DND-41 (cell line): ENCODE measurements at regions not wholly inside any gene's neighbourhood (a gene's known extent, or its start where the extent isn't known, plus 50 kb on each side); places are given as distances from the start of the nearest gene placed in this dataset.

Source experiments
- ATAC-seq: fragments of 200-7000 bp; cut with Tn5 transposase; 3 replicates; pipeline ENCODE4 v1.9.1; 2021; ENCODE audit warnings: low read depth; ENCODE audit not compliant: insufficient read depth
- DNase-seq: peaks from one replicate; pipeline ENCODE4 v3.0.0-alpha.2; 2020
- H2AFZ ChIP-seq: 2 replicates; pipeline ENCODE4 v1.6.0; 2012; ENCODE audit warnings: low read depth, low read length
- H3K27ac ChIP-seq: 2 replicates; pipeline ENCODE4 v1.5.1; 2012; ENCODE audit warnings: low read length, inconsistent platforms
- H3K27me3 ChIP-seq: fragments of 200-600 bp; sonication (generic); 2 replicates; pipeline ENCODE4 v1.6.0; 2012; ENCODE audit warnings: low read length, mild to moderate bottlenecking, inconsistent platforms; ENCODE audit not compliant: insufficient read depth, poor library complexity
- H3K36me3 ChIP-seq: 2 replicates; pipeline ENCODE4 v1.5.1; 2012; ENCODE audit warnings: low read length, inconsistent platforms; ENCODE audit not compliant: insufficient read depth
- H3K4me1 ChIP-seq: 2 replicates; pipeline ENCODE4 v1.5.1; 2012; ENCODE audit warnings: mild to moderate bottlenecking, low read length; ENCODE audit not compliant: insufficient read depth
- H3K4me2 ChIP-seq: 2 replicates; pipeline ENCODE4 v1.6.0; 2012; ENCODE audit warnings: mild to moderate bottlenecking, moderate library complexity, low read length, inconsistent platforms; ENCODE audit not compliant: insufficient read depth
- H3K4me3 ChIP-seq, 2 experiments: fragments of 200-600 bp in 1 of 2; shearing (Covaris generic) in 1 of 2; 2 replicates each; pipeline ENCODE4 v1.5.1; 2012 to 2016; ENCODE audit warnings: inconsistent platforms in 2 of 2, low read length in 2 of 2, mild to moderate bottlenecking in 2 of 2, low read depth in 1 of 2, moderate library complexity in 1 of 2
- H3K79me2 ChIP-seq: 2 replicates; pipeline ENCODE4 v1.6.0; 2012; ENCODE audit warnings: low read length, inconsistent platforms; ENCODE audit not compliant: insufficient read depth
- H3K9ac ChIP-seq: 2 replicates; pipeline ENCODE4 v1.6.0; 2012; ENCODE audit warnings: low read depth, mild to moderate bottlenecking, inconsistent platforms, low read length, moderate library complexity
- H3K9me3 ChIP-seq: 2 replicates; pipeline ENCODE4 v1.5.1; 2012; ENCODE audit warnings: low read length, moderate library complexity, mild to moderate bottlenecking, inconsistent platforms; ENCODE audit not compliant: insufficient read depth, severe bottlenecking
- H4K20me1 ChIP-seq: 2 replicates; pipeline ENCODE4 v1.6.0; 2012; ENCODE audit warnings: low read length; ENCODE audit not compliant: insufficient read depth
- CTCF ChIP-seq: IDR thresholded peaks from 2 replicates; pipeline ENCODE4 v1.5.1; 2012; ENCODE audit warnings: borderline replicate concordance, low read length, moderate library complexity, mild to moderate bottlenecking; ENCODE audit not compliant: poor library complexity, severe bottlenecking; ENCODE audit errors: extremely low read depth
- EZH2 ChIP-seq: IDR thresholded peaks from 3 replicates; pipeline ENCODE4 v1.6.1; 2012; ENCODE audit warnings: borderline replicate concordance, low read depth, mild to moderate bottlenecking, moderate library complexity, low read length, inconsistent platforms; ENCODE audit not compliant: severe bottlenecking

- Histone ChIP-seq H3K4me2 (no peak overlapping the region), H3K4me3 (no peak overlapping the region), H3K79me2 (no peaks in the 10 kb centered on the region), H2AFZ (no peak overlapping the region), H3K27ac (no peak overlapping the region), H3K27me3 (no peaks in the 10 kb centered on the region), H3K36me3 (no peaks in the 10 kb centered on the region), H4K20me1 (no peaks in the 10 kb centered on the region), H3K4me1 (no peaks in the 10 kb centered on the region), H3K9me3 (no peaks in the 10 kb centered on the region), H3K9ac (no peak overlapping the region)
- DNase-seq (no peak), ATAC-seq (no peak)
- TF ChIP-seq CTCF: no peak
- no peak for TF ChIP-seq EZH2
Observed at GRCh38 chr15:38038659-38039442, 104.4 kb downstream of the TMCO5A start.

DNA sequence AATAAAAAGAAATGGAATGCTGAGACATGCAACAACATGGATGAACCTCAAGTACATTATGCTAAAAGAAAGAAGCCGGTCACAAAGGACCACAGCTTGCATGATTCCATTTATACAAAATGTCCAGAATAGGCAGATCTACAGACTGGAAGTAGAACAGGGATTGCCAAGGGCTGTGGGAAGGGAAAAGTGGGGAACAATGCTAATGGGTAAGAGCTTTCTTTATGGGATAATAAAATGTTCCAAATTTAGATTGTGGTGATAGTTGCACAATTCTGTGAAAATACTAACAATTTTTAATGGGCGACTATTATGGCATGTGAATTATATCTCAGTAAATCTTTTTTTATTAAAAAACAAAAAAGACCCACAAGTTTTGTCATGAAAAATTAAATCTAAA lies 106.2 kb downstream of the TMCO5A start:
- TF ChIP-seq CTCF: no peak
- no peak for TF ChIP-seq EZH2
- no peaks in the 10 kb centered on the region for H3K36me3 ChIP-seq
- H3K9ac ChIP-seq: no peak overlapping the region
- H3K9me3 ChIP-seq: no peaks in the 10 kb centered on the region
- ATAC-seq (no peak), DNase-seq (no peak)
- H3K79me2 ChIP-seq: no peaks in the 10 kb centered on the region
- no peak overlapping the region for H2AFZ ChIP-seq
- H3K4me1 ChIP-seq: no peaks in the 10 kb centered on the region
- no peak overlapping the region for H3K4me2 ChIP-seq
- H4K20me1 ChIP-seq: no peaks in the 10 kb centered on the region
- no peak overlapping the region for H3K27ac ChIP-seq
- no peaks in the 10 kb centered on the region for H3K27me3 ChIP-seq
- no peak overlapping the region for H3K4me3 ChIP-seq

DNA sequence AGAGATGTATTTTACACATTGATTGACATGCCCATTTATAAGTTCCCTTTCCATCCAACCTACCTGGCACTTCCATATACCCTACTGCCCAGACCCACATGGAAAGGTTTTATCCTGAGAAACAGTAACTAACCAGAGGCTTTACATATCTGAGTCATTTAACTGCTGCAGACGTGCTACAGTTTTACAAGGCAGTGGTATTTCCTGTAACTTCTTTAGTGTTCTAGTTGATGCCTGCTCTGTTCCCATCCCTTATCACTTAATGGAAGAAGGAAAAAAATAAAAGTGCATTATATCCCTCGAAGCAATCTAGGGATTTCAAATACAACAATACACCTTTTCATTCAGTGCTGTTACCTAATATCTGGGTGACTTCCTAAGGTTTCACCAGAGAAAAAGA lies 107.1 kb downstream of the TMCO5A start:
- H3K27me3 ChIP-seq: no peaks in the 10 kb centered on the region
- ATAC-seq (no peak), DNase-seq (no peak)
- no peak overlapping the region for H3K4me2 ChIP-seq
- no peak overlapping the region for H2AFZ ChIP-seq
- H3K4me1 ChIP-seq: no peaks in the 10 kb centered on the region
- H3K79me2 ChIP-seq: no peaks in the 10 kb centered on the region
- H3K9ac ChIP-seq: no peak overlapping the region
- H3K9me3 ChIP-seq: no peaks in the 10 kb centered on the region
- no peaks in the 10 kb centered on the region for H4K20me1 ChIP-seq
- H3K36me3 ChIP-seq: no peaks in the 10 kb centered on the region
- H3K4me3 ChIP-seq: no peak overlapping the region
- TF ChIP-seq EZH2: no peak
- no peak for TF ChIP-seq CTCF
- H3K27ac ChIP-seq: no peak overlapping the region
